ENCODE measurements at regions not wholly inside any gene's neighbourhood (a gene's known extent, or its start where the extent isn't known, plus 50 kb on each side); places are given as distances from the start of the nearest gene placed in this dataset.

DNA sequence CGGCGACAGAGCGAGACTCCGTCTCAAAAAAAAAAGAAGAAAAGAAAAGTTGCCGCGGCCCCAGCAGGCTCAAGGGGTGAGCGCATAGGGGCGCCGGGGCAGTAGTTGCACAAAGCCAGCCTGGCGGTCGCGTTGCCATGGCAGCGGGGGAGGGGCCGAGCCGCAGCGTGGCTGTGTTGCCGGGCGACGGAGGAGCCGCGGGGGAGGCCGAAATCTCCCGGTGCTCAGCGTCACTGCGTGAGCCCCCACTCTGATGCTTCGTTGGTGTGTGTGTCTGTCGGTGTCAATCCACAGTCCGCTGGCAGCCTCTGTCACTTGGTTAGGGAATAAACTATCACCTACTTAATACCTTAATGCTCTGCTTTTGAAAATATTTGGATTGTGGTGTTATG lies 82.9 kb upstream of the C1QTNF9B start:
- H3K4me3 ChIP-seq (ENCODE audit: low read depth, low read length) = peak overlapping the region; percentile 46
- TF ChIP-seq CTCF (IDR thresholded peaks at IDR 0.05; ENCODE audit: low read depth, low read length, missing control alignments) = no peak
- no peak for DNase-seq (ENCODE audit: low read depth)

DNA sequence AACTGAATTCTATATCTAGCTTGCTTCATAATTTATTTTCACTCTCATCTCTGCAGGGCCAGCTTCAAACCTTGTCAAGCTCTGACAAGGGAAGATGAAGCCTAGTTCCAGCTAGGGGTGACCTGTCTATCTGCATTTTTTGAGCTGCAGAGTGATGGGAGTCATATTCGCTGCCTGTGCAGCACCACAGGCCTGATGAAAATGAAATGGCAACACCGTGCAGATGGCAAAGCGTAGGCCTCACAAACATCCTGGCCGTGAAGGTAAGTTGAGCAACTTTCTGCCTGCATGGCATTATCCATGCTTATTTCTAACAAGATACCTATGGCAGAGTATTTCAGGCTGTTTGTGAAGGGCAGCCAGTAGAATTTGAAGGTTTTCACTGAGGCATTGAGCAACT lies 86.4 kb upstream of the C1QTNF9B start:
- no peak for DNase-seq (ENCODE audit: low read depth)
- no peak for TF ChIP-seq CTCF (IDR thresholded peaks at IDR 0.05; ENCODE audit: low read depth, low read length, missing control alignments)

DNA sequence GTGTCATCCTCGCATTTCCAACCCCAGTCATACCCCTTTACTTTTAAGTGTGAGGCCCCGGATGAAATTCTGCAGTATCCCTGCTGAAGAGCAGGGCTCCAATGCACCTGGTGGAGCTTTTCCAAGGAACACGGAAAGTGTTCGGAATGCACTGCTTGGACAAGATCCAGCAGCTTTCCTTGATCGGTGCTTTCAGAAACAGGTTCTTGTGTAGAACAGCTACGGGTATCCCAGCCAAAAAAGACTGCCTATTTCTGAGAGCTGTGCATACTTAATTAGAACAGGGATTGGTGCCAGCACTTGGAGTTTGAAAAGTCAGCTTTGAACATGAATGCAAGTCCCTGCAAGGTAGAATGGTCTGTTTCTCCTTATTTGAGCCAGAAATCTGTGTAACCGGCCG lies 87.2 kb upstream of the C1QTNF9B start:
- no peak for DNase-seq (ENCODE audit: low read depth)
- no peak for TF ChIP-seq CTCF (IDR thresholded peaks at IDR 0.05; ENCODE audit: low read depth, low read length, missing control alignments)

More for the DNA sequence above, 86.4 kb upstream of the C1QTNF9B start:
- no peak overlapping the region for H3K4me3 ChIP-seq (ENCODE audit: low read depth, low read length)

DNA sequence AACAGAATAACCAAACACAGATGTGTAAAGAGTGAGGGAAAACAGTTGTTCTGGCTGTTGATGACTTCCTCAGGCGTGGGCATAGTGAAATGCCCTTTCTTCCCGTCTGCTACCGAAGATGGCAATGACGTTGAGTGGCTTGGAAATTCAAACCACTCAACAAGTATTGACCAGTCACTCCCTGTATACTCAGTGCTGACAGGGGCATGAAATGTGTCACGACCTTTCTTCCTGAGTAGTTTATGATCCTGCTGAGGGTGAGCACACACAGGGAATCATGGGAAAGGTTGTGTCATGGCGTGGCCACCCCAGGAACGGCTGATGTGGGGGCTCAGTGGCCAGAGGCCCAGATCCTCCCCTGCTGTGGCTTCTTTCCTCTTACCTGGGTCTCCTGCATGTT lies 87.8 kb upstream of the C1QTNF9B start:
- H3K4me3 ChIP-seq (ENCODE audit: low read depth, low read length) = no peak overlapping the region
- TF ChIP-seq CTCF (IDR thresholded peaks at IDR 0.05; ENCODE audit: low read depth, low read length, missing control alignments) = no peak
- no peak for DNase-seq (ENCODE audit: low read depth)

More for the DNA sequence above, 87.2 kb upstream of the C1QTNF9B start:
- no peak overlapping the region for H3K4me3 ChIP-seq (ENCODE audit: low read depth, low read length)

DNA sequence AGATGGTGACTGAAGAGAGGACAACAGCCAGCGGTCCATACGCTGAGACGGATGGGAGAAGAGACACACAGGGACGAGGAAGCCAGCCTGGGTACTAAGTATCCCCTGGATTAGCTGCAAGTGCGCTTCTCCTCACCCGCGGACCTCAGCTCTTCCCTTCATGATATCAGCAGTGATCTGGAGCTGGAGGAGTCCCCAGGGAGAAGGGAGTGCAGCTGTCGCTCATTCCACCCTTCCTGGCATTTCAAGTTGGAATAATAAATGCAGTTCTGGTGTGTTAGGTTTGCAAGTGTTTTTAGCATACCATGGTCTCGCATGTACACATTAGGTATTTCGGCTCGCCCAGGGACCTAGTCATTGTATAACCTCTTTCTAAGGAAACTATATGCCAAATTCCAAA lies 88.5 kb upstream of the C1QTNF9B start:
- TF ChIP-seq CTCF (IDR thresholded peaks at IDR 0.05; ENCODE audit: low read depth, low read length, missing control alignments) = no peak
- H3K4me3 ChIP-seq (ENCODE audit: low read depth, low read length) = no peak overlapping the region
- no peak for DNase-seq (ENCODE audit: low read depth)

DNA sequence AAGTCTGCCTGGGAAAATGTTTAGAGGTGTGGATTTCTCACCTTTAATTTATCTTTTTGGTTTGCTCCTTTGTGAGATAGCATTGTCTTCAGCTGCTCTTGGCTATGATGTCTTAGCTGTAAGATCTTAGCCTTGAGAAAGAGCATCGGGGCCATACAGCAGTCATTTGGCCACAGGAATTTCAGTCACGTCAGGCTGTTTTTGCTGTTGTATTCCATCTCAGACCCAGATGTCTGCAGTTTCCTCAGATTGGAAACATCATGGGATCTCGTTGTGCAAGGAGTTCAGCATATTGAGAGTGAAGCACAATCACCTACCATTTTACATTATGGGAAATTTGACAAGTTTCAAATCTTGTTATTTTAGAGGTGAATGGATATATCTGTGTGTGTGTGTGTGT lies 89.3 kb upstream of the C1QTNF9B start:
- H3K4me3 ChIP-seq (ENCODE audit: low read depth, low read length) = no peak overlapping the region
- no peak for DNase-seq (ENCODE audit: low read depth)
- no peak for TF ChIP-seq CTCF (IDR thresholded peaks at IDR 0.05; ENCODE audit: low read depth, low read length, missing control alignments)

- no peak for DNase-seq (ENCODE audit: low read depth)
- H3K4me3 ChIP-seq (ENCODE audit: low read depth, low read length) = no peak overlapping the region
- no peak for TF ChIP-seq CTCF (IDR thresholded peaks at IDR 0.05; ENCODE audit: low read depth, low read length, missing control alignments)
These were observed 90.1 kb upstream of the C1QTNF9B start for GRCh38 chr13:23987331-23987894.

Data from GM12864 (cell line).